HG02642 (cell line): ENCODE measurements at regions not wholly inside any gene's neighbourhood (a gene's known extent, or its start where the extent isn't known, plus 50 kb on each side); places are given as distances from the start of the nearest gene placed in this dataset.

ENCODE experiments used
- ATAC-seq: cut with Tn5 transposase; IDR thresholded peaks from one replicate; pipeline ENCODE4 v1.9.1; 2021; ENCODE audit warnings: mild to moderate bottlenecking; ENCODE audit not compliant: unreplicated experiment, poor library complexity

GRCh38 chr9:113774963-113775362 is 101.1 kb upstream of the ZNF618 start:
- no peak for ATAC-seq

DNA sequence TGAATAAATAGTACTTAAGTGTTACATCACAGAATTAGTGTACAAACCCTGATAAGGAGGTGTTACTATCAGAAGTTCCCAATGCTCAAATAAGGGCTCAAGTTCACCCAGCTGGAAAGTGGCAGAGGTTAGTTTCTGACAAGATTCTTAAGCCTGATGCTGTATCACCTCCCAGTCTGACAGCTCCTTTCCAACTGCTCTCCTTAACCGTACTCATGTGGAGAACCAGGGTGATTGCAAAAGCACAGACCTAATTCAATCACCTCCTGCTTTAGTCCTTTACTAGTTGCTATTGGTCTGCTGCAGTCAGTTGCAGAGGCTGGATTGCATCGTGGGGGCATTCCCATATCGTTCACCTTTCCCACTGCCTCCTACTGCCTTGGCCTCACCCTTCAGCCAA is 100.4 kb upstream of the ZNF618 start:
- ATAC-seq: no peak

GRCh38 chr9:113776194-113776593 is 99.9 kb upstream of the ZNF618 start:
- ATAC-seq: no peak

- no peak for ATAC-seq
Observed at GRCh38 chr9:113781381-113781780, 94.7 kb upstream of the ZNF618 start.

DNA sequence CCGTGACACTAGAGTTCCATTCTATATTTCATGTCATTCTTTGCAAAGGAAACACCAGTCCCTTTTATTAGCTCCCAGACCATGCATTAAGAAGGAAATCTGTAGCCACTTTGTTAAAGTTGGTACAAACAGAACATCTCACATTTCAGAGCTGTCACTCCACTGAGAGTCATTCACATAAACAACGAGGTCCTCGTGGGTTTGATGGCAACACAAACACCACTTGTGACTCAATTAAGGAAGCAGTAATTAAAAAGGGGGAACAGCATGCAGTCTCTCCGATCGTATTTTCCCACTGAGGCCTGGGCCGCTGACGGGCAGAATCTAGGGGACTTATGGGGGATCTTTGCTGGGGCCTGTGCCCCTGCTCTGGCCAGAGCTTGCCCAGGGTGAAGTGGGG is 94.2 kb upstream of the ZNF618 start:
- ATAC-seq: no peak

- no peak for ATAC-seq
Observed at GRCh38 chr9:113783475-113783874, 92.6 kb upstream of the ZNF618 start.

- ATAC-seq: no peak
Observed at GRCh38 chr9:113785334-113785733, 90.8 kb upstream of the ZNF618 start.

- ATAC-seq: no peak
Observed at GRCh38 chr9:113786071-113786470, 90.0 kb upstream of the ZNF618 start.

GRCh38 chr9:113787871-113788270 is 88.2 kb upstream of the ZNF618 start:
- no peak for ATAC-seq

DNA sequence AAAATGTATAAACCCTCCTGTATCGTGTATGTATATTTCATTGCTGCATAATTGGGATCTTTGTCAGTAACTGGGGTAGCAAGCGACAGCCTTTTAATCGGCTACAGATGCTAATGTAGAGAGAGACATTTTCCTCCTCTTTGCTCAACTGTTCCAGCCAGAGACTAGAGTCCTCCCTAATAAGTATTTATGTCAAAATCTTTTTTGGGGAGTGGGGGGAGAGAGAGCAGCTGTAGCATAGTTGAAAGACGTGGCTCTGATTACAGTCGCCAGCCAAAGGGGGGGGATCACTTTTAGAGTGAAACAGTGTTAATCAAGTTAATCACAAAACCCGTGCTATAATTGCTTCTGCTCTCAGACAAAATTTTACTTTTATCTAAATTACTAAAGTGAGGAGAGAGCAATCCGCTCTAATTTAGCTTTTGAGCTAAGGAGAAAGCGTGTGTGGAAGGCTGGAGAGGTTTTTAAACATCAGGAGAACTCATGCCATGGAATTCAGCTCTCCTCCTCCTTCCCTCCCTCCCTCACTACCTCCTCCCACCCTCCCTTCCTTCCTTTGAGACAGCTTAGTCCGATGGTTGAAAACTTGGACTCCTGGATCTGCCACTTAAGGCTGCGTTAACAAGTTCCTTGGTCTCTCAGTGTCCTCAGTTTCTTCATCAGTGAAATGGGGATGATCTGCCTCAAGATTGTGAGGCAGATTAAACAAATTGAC is 87.3 kb upstream of the ZNF618 start:
- no peak for ATAC-seq

GRCh38 chr9:113790093-113790492 is 86.0 kb upstream of the ZNF618 start:
- ATAC-seq: no peak

- ATAC-seq: no peak
Observed at GRCh38 chr9:113793558-113793957, 82.6 kb upstream of the ZNF618 start.

GRCh38 chr9:113794721-113795120 is 81.4 kb upstream of the ZNF618 start:
- ATAC-seq: no peak

GRCh38 chr9:113795811-113796392 is 80.2 kb upstream of the ZNF618 start:
- no peak for ATAC-seq

- no peak for ATAC-seq
Observed at GRCh38 chr9:113796646-113797426, 79.3 kb upstream of the ZNF618 start.

DNA sequence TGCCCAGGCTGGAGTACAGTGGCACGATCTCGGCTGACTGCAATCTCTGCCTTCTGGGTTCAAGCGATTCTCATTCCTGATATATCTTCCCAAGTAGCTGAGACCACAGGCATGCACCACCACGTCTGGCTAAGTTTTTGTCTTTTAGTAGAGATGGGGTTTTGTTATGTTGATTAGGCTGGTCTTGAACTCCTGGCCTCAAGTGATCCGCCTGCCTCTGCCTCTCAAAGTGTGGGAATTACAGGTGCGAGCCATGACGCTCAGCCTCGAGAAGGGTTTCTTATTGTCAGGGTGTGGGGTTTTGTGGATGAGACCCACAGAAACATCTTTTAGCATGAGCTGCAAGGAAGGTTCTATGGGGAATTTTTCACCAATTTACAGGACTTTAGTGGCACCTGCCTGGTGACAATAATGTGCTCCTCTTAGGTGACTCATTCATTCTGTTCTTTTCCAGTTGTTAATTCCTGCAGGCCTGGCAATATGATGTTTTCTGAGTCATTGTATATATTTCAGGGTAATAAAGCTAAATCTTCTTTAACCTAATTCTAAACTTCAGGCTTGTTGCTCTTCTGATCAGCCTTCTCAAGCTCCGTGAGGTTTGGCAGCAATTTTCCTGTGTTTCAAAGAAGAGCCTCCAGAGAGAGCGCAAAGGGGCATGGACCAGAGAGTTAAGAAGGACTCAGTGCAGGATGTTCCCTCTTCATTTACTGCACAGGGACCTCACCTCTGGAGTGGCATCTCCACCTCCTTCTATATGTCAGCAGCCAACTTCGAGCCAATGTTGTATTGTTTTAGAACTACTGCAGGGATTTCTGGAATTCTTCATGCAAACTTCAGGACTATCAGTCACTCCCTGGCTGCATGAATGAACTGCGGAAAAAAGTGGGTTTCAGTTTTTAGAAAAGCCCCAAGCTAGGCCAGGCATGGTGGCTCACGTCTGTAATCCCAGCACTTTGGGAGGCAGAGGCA is 77.8 kb upstream of the ZNF618 start:
- no peak for ATAC-seq

GRCh38 chr9:113800276-113800675 is 75.8 kb upstream of the ZNF618 start:
- ATAC-seq: no peak

GRCh38 chr9:113803811-113804589 is 72.1 kb upstream of the ZNF618 start:
- no peak for ATAC-seq

DNA sequence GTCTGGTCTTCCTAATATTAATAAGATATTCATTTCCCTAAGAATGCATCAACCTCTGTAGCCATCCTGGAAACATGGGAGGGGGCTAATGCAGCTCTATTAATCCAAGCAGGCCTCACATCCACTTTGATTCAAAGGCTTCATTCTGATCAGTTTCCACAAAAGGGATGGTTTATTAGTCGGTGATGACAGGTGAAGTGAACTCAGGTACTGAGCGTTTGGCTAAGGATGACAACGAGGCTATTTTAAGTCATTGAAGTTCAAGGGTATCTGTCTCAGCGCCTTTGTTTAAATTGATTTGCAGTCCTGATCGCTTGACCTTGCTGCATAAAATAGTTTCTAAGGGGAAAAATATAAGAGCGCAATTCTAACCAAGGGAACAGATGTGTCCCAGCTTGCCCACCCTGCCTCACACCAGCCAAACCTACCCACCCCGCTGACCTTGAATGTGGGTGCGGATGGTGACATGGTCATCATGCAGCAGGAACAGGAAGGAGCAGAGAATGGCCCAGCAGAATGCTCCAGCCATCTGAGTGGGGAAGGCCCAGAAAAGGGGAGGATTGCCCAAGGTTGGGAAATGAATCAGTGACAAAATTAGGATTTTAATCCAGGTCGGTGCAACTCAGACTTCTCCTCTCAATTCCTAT is 70.5 kb upstream of the ZNF618 start:
- no peak for ATAC-seq
